ENCODE measurements at regions not wholly inside any gene's neighbourhood (a gene's known extent, or its start where the extent isn't known, plus 50 kb on each side); places are given as distances from the start of the nearest gene placed in this dataset.

DNA sequence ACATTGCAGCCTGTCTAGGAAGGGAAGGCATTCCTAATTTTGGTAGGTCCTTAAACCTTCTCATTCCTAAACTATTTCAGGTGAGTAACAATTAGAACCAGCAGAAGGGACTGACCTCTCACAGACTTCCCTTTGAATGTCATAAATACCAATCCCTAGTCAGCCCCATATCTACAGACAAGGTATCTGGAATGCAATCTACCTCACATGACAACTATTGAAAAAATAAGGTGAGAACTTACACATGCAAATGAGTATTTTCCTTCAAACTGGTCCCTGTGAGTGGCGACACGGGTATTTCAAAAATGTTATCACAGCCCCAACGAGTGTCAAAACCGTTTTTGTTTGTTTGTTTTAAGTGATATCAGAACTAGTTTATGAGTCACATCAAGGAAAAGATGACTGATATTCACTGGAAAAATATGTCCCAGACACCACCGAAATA, 102.4 kb upstream of the VCX2 start:
- Histone ChIP-seq H3K4me1 (ENCODE audit: control insufficient read depth, insufficient read depth, low read length) (no peaks in the 10 kb centered on the region), H3K36me3 (ENCODE audit: control insufficient read depth, insufficient read depth, low read length) (no peaks in the 10 kb centered on the region), H3K9me3 (ENCODE audit: control insufficient read depth, insufficient read depth, low read length) (no peaks in the 10 kb centered on the region), H3K4me3 (ENCODE audit: low read depth, low read length) (no peak overlapping the region), H3K27me3 (ENCODE audit: control insufficient read depth, insufficient read depth, low read length) (no peaks in the 10 kb centered on the region), H3K27ac (ENCODE audit: low read depth, low read length) (no peak overlapping the region)
- no peak for DNase-seq (ENCODE audit: low read depth in 4 of 6, low spot score in 6 of 6)
- 100% methylated on average over 2 of the region's 5 CpGs for WGBS (ENCODE audit: insufficient coverage)

DNA sequence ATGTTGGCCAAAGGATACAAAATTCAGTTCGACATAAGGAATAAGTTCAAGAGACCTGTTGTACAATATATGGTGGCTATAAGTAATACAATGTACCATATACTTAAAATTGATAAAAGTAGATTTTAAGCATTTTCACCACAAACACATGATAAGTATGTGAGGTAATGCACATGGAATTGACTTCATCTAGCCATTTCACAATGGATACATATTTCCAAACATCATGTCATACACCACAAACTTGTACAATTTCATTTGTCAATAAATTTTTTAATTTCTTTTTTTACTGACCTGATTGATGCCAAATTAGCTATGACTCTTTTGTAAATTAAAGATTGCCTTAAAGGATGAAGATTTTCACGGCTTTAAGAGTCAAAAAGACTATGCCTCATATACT, 103.1 kb upstream of the VCX2 start:
- Histone ChIP-seq H3K27me3 (ENCODE audit: control insufficient read depth, insufficient read depth, low read length) (no peaks in the 10 kb centered on the region), H3K9me3 (ENCODE audit: control insufficient read depth, insufficient read depth, low read length) (no peaks in the 10 kb centered on the region), H3K36me3 (ENCODE audit: control insufficient read depth, insufficient read depth, low read length) (no peaks in the 10 kb centered on the region), H3K4me1 (ENCODE audit: control insufficient read depth, insufficient read depth, low read length) (no peaks in the 10 kb centered on the region), H3K4me3 (ENCODE audit: low read depth, low read length) (no peak overlapping the region), H3K27ac (ENCODE audit: low read depth, low read length) (no peak overlapping the region)
- no CpG with 5 or more reads among the region's 2 CpGs for WGBS (ENCODE audit: insufficient coverage)
- no peak for DNase-seq (ENCODE audit: low read depth in 4 of 6, low spot score in 6 of 6)

- Histone ChIP-seq H3K9me3 (ENCODE audit: control insufficient read depth, insufficient read depth, low read length) (no peaks in the 10 kb centered on the region), H3K4me3 (ENCODE audit: low read depth, low read length) (no peak overlapping the region), H3K27me3 (ENCODE audit: control insufficient read depth, insufficient read depth, low read length) (no peaks in the 10 kb centered on the region), H3K4me1 (ENCODE audit: control insufficient read depth, insufficient read depth, low read length) (no peaks in the 10 kb centered on the region), H3K36me3 (ENCODE audit: control insufficient read depth, insufficient read depth, low read length) (no peaks in the 10 kb centered on the region), H3K27ac (ENCODE audit: low read depth, low read length) (no peak overlapping the region)
- whole genome bisulfite sequencing (ENCODE audit: insufficient coverage) = no CpG with 5 or more reads among the region's 3 CpGs
- no peak for DNase-seq (ENCODE audit: low read depth in 4 of 6, low spot score in 6 of 6)
Measured at GRCh38 chrX:8278557-8278956, 107.5 kb upstream of the VCX2 start.

DNA sequence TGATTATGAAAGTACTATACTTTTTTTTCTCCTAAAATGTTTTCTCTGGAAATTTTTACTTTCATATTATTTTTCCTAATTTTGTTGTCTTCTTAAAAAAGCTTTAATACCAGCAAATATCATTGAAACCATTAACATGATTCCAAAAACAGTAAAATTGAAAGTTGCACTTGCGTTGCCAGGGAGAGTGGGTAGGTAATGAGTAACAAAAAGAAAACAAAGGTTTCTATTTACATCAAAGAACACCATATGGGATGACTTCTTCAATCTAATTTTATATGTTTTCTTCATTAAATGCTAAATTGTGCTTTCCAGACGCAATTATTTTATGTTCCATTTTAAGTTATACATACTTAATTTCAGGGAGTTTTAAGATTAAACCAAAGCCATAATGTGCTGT, 108.3 kb upstream of the VCX2 start:
- Histone ChIP-seq H3K27ac (ENCODE audit: low read depth, low read length) (no peak overlapping the region), H3K9me3 (ENCODE audit: control insufficient read depth, insufficient read depth, low read length) (no peaks in the 10 kb centered on the region), H3K36me3 (ENCODE audit: control insufficient read depth, insufficient read depth, low read length) (no peaks in the 10 kb centered on the region), H3K27me3 (ENCODE audit: control insufficient read depth, insufficient read depth, low read length) (no peaks in the 10 kb centered on the region), H3K4me3 (ENCODE audit: low read depth, low read length) (no peak overlapping the region), H3K4me1 (ENCODE audit: control insufficient read depth, insufficient read depth, low read length) (no peaks in the 10 kb centered on the region)
- no peak for DNase-seq (ENCODE audit: low read depth in 4 of 6, low spot score in 6 of 6)
- WGBS (ENCODE audit: insufficient coverage) = no CpG with 5 or more reads among the region's 2 CpGs

DNA sequence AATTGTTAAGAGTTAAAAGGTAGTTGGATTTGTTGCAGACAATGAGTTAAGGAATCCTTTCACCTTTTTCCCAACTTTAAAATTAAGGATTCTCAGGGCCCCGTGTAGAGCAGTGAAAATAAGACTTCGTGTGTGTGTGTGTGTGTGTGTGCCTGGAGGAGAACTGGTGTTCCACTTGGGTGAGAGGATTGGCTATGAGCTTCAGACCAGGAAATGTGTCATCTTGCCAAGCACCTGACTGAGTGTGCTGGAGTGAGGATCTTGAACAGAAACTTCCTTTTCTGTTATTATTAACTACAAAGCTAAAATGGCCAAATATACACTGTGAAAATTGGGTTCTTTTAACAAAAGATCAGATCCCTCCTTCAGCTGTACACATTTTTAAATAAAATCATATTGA, 113.1 kb upstream of the VCX2 start:
- H3K9me3 ChIP-seq (ENCODE audit: control insufficient read depth, insufficient read depth, low read length) = no peaks in the 10 kb centered on the region
- H3K36me3 ChIP-seq (ENCODE audit: control insufficient read depth, insufficient read depth, low read length) = no peaks in the 10 kb centered on the region
- H3K27ac ChIP-seq (ENCODE audit: low read depth, low read length) = no peak overlapping the region
- H3K4me3 ChIP-seq (ENCODE audit: low read depth, low read length) = no peak overlapping the region
- WGBS (ENCODE audit: insufficient coverage) = no CpG with 5 or more reads among the region's 2 CpGs
- no peaks in the 10 kb centered on the region for H3K4me1 ChIP-seq (ENCODE audit: control insufficient read depth, insufficient read depth, low read length)
- no peak for DNase-seq (ENCODE audit: low read depth in 4 of 6, low spot score in 6 of 6)
- peaks cover 4% of the 10 kb centered on the region for H3K27me3 ChIP-seq (ENCODE audit: control insufficient read depth, insufficient read depth, low read length)

- DNase-seq (ENCODE audit: low read depth in 4 of 6, low spot score in 6 of 6) = no peak
- Histone ChIP-seq H3K27me3 (ENCODE audit: control insufficient read depth, insufficient read depth, low read length) (peaks cover 4% of the 10 kb centered on the region), H3K4me3 (ENCODE audit: low read depth, low read length) (no peak overlapping the region), H3K9me3 (ENCODE audit: control insufficient read depth, insufficient read depth, low read length) (peaks cover 2% of the 10 kb centered on the region), H3K27ac (ENCODE audit: low read depth, low read length) (no peak overlapping the region), H3K36me3 (ENCODE audit: control insufficient read depth, insufficient read depth, low read length) (no peaks in the 10 kb centered on the region), H3K4me1 (ENCODE audit: control insufficient read depth, insufficient read depth, low read length) (no peaks in the 10 kb centered on the region)
Measured at GRCh38 chrX:8288590-8288989, 117.5 kb upstream of the VCX2 start.

DNA sequence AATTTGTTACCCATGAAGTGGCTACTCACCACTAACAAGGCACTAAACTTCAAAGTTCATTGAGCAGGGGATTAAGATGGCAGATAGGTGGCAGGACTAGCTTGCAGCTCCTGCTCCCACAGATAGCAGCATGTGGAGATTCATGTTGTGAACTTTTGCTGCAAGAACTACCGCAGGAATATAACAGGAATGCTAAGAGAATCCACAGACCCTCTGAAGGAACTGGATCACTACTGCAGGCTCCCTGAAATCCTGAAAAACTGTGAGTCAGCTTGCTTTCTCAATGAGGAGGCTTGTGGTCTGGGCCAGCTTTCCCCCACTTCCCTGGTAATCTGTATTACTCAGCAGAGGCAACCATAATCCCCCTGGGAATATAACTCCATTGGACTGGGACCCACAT, 118.5 kb upstream of the VCX2 start:
- peaks cover 2% of the 10 kb centered on the region for H3K9me3 ChIP-seq (ENCODE audit: control insufficient read depth, insufficient read depth, low read length)

GRCh38 chrX:8297766-8298165, 126.7 kb upstream of the VCX2 start:
- H3K27me3 ChIP-seq (ENCODE audit: control insufficient read depth, insufficient read depth, low read length) = no peaks in the 10 kb centered on the region
- no peak overlapping the region for H3K27ac ChIP-seq (ENCODE audit: low read depth, low read length)
- WGBS (ENCODE audit: insufficient coverage) = 60% methylated on average over 1 of the region's 3 CpGs
- H3K4me3 ChIP-seq (ENCODE audit: low read depth, low read length) = no peak overlapping the region
- H3K36me3 ChIP-seq (ENCODE audit: control insufficient read depth, insufficient read depth, low read length) = no peaks in the 10 kb centered on the region
- no peaks in the 10 kb centered on the region for H3K4me1 ChIP-seq (ENCODE audit: control insufficient read depth, insufficient read depth, low read length)
- DNase-seq (ENCODE audit: low read depth in 4 of 6, low spot score in 6 of 6) = no peak
- H3K9me3 ChIP-seq (ENCODE audit: control insufficient read depth, insufficient read depth, low read length) = no peaks in the 10 kb centered on the region

More for the DNA sequence above, 118.5 kb upstream of the VCX2 start:
- H3K27me3 ChIP-seq (ENCODE audit: control insufficient read depth, insufficient read depth, low read length) = peaks cover 4% of the 10 kb centered on the region
- H3K4me1 ChIP-seq (ENCODE audit: control insufficient read depth, insufficient read depth, low read length) = no peaks in the 10 kb centered on the region
- no peaks in the 10 kb centered on the region for H3K36me3 ChIP-seq (ENCODE audit: control insufficient read depth, insufficient read depth, low read length)
- no peak for DNase-seq (ENCODE audit: low read depth in 4 of 6, low spot score in 6 of 6)
- no peak overlapping the region for H3K27ac ChIP-seq (ENCODE audit: low read depth, low read length)
- 90% methylated on average over 1 of the region's 1 CpG for WGBS (ENCODE audit: insufficient coverage)
- H3K4me3 ChIP-seq (ENCODE audit: low read depth, low read length) = no peak overlapping the region

GRCh38 chrX:8304668-8305067, 133.6 kb upstream of the VCX2 start:
- H3K36me3 ChIP-seq (ENCODE audit: control insufficient read depth, insufficient read depth, low read length) = no peaks in the 10 kb centered on the region
- H3K27me3 ChIP-seq (ENCODE audit: control insufficient read depth, insufficient read depth, low read length) = no peaks in the 10 kb centered on the region
- no peak for DNase-seq (ENCODE audit: low read depth in 4 of 6, low spot score in 6 of 6)
- H3K4me1 ChIP-seq (ENCODE audit: control insufficient read depth, insufficient read depth, low read length) = peaks cover 5% of the 10 kb centered on the region
- no peak overlapping the region for H3K4me3 ChIP-seq (ENCODE audit: low read depth, low read length)
- no peaks in the 10 kb centered on the region for H3K9me3 ChIP-seq (ENCODE audit: control insufficient read depth, insufficient read depth, low read length)
- WGBS (ENCODE audit: insufficient coverage) = no CpG with 5 or more reads among the region's 4 CpGs
- peak overlapping the region; percentile 25 for H3K27ac ChIP-seq (ENCODE audit: low read depth, low read length)

DNA sequence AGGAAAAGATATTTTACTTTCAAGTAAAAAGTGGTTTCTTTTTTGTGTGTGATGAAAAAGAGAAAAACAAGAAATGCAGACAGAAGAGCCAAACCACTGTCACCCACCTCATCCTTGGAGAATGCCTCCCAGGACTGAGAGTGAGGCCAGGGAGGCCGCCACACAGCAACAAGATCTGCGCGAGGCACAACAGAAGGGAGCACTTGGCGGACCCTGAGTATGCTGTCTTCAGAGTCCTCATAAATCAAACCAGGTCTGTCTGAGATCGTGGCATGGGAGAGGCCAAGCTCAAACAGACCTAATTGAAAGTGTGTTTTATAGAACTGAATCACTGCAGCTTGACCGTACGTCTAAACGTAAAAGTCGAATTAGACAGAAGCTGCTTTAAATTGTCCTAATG, 134.3 kb upstream of the VCX2 start:
- no peaks in the 10 kb centered on the region for H3K36me3 ChIP-seq (ENCODE audit: control insufficient read depth, insufficient read depth, low read length)
- H3K27me3 ChIP-seq (ENCODE audit: control insufficient read depth, insufficient read depth, low read length) = no peaks in the 10 kb centered on the region
- peaks cover 5% of the 10 kb centered on the region for H3K4me1 ChIP-seq (ENCODE audit: control insufficient read depth, insufficient read depth, low read length)
- peak overlapping the region; percentile 25 for H3K27ac ChIP-seq (ENCODE audit: low read depth, low read length)
- no peak overlapping the region for H3K4me3 ChIP-seq (ENCODE audit: low read depth, low read length)
- 72% methylated on average over 9 of the region's 9 CpGs for WGBS (ENCODE audit: insufficient coverage)
- DNase-seq (ENCODE audit: low read depth in 4 of 6, low spot score in 6 of 6) = peak in 1 of 6 donors; percentile 42
- H3K9me3 ChIP-seq (ENCODE audit: control insufficient read depth, insufficient read depth, low read length) = no peaks in the 10 kb centered on the region
